Peyer's patch (tissue), 4 donors: ENCODE measurements at regions not wholly inside any gene's neighbourhood (a gene's known extent, or its start where the extent isn't known, plus 50 kb on each side); places are given as distances from the start of the nearest gene placed in this dataset.

Experiments
- POLR2A ChIP-seq, 2 donors: fragments of 450-650 bp; IDR thresholded peaks; one replicate each; pipeline ENCODE4 v1.5.1; 2017; ENCODE audit warnings: antibody characterized with exemption in 2 of 2, mild to moderate bottlenecking in 2 of 2, moderate library complexity in 2 of 2
- TF ChIP-seq, protein P1 (sequence below), 6 experiments: fragments of 450-650 bp in 4 of 6; fragments of 200-600 bp in 2 of 6; sonication (generic) in 1 of 6; IDR thresholded peaks; one replicate each; pipeline ENCODE4 v1.5.1; 2017 to 2019; ENCODE audit warnings: antibody characterized with exemption in 6 of 6, mild to moderate bottlenecking in 3 of 6, moderate library complexity in 1 of 6

DNA sequence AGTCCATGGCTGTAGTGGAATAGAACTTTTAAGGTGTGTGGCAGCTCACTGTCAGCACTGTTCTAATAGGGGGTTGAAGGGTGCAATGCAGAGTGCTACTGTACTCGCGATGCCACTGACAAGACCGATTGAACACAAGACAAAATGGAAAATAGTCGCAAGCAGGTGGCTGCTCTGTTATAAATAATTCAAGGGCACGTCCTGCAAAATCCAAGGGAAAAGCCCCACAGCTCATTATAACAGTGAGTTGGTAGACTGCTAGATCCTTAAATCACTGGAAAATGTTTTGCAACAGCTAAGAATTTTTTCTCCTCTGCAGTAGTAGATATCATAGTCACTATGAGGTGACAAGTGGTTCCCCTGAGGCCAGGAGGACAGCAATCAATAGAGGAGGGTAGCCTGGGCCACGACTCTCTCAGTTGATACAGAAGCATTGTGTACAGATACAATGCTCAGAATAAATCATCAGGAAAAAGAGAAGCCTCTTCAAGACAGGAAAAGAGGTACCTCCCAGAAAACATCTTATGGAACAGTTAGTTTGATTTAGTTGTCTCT, 926.3 kb downstream of the TLE4 start:
- TF ChIP-seq, protein P1, sequence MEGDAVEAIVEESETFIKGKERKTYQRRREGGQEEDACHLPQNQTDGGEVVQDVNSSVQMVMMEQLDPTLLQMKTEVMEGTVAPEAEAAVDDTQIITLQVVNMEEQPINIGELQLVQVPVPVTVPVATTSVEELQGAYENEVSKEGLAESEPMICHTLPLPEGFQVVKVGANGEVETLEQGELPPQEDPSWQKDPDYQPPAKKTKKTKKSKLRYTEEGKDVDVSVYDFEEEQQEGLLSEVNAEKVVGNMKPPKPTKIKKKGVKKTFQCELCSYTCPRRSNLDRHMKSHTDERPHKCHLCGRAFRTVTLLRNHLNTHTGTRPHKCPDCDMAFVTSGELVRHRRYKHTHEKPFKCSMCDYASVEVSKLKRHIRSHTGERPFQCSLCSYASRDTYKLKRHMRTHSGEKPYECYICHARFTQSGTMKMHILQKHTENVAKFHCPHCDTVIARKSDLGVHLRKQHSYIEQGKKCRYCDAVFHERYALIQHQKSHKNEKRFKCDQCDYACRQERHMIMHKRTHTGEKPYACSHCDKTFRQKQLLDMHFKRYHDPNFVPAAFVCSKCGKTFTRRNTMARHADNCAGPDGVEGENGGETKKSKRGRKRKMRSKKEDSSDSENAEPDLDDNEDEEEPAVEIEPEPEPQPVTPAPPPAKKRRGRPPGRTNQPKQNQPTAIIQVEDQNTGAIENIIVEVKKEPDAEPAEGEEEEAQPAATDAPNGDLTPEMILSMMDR (IDR thresholded peaks at IDR 0.05): no peak
- no peak for TF ChIP-seq POLR2A (IDR thresholded peaks at IDR 0.05)
